T-helper 1 cell (primary cell): ENCODE measurements at regions not wholly inside any gene's neighbourhood (a gene's known extent, or its start where the extent isn't known, plus 50 kb on each side); places are given as distances from the start of the nearest gene placed in this dataset.

Experiments used
- DNase-seq, 5 donors: peaks; one replicate each; pipeline ENCODE4 v3.0.0-alpha.2; 2012 to 2020

GRCh38 chr12:132393245-132393795 lies 63.9 kb upstream of the GALNT9 start:
- DNase-seq = no peak

GRCh38 chr12:132392389-132393244 lies 63.2 kb upstream of the GALNT9 start:
- DNase-seq = no peak

GRCh38 chr12:132391326-132392041 lies 62.1 kb upstream of the GALNT9 start:
- DNase-seq = no peak

- DNase-seq = no peak
These were observed 61.1 kb upstream of the GALNT9 start for GRCh38 chr12:132390287-132391076.

- DNase-seq = no peak
These were observed 60.3 kb upstream of the GALNT9 start for GRCh38 chr12:132389526-132390286.

- DNase-seq = no peak
These were observed 59.6 kb upstream of the GALNT9 start for GRCh38 chr12:132389026-132389425.

GRCh38 chr12:132388379-132389015 lies 59.1 kb upstream of the GALNT9 start:
- no peak for DNase-seq

- DNase-seq = no peak
These were observed 57.6 kb upstream of the GALNT9 start for GRCh38 chr12:132386926-132387497.

- DNase-seq = no peak
These were observed 56.7 kb upstream of the GALNT9 start for GRCh38 chr12:132385923-132386751.

GRCh38 chr12:132384916-132385774 lies 55.8 kb upstream of the GALNT9 start:
- no peak for DNase-seq

GRCh38 chr12:132380641-132381040 lies 51.3 kb upstream of the GALNT9 start:
- DNase-seq = no peak

GRCh38 chr12:132379996-132380395 lies 50.6 kb upstream of the GALNT9 start:
- DNase-seq = no peak

GRCh38 chr12:132379576-132379975 lies 50.2 kb upstream of the GALNT9 start:
- no peak for DNase-seq
